ENCODE measurements at regions not wholly inside any gene's neighbourhood (a gene's known extent, or its start where the extent isn't known, plus 50 kb on each side); places are given as distances from the start of the nearest gene placed in this dataset.

- Histone ChIP-seq H3K79me2 (no peaks in the 10 kb centered on the region), H3K27ac (no peak overlapping the region), H3K36me3 (replicated peaks; ENCODE audit: insufficient read depth, low read depth) (no peaks in the 10 kb centered on the region), H3K4me2 (no peak overlapping the region), H3K4me3 (no peak overlapping the region), H3K9me3 (ENCODE audit: low read depth) (no peaks in the 10 kb centered on the region), H3K27me3 (no peaks in the 10 kb centered on the region), H3K9me2 (replicated peaks; ENCODE audit: insufficient read depth) (no peaks in the 10 kb centered on the region), H2AFZ (no peak overlapping the region), H4K20me1 (ENCODE audit: insufficient read depth, poor library complexity, severe bottlenecking) (no peaks in the 10 kb centered on the region), H3K4me1 (ENCODE audit: insufficient read depth) (no peaks in the 10 kb centered on the region)
- DNase-seq (ENCODE audit: low spot score), result no peak
- no peak for TF ChIP-seq EZH2phosphoT487 (IDR thresholded peaks at IDR 0.05; ENCODE audit: low read depth, severe bottlenecking, unreplicated experiment)
- no peak for TF ChIP-seq EZH2 (IDR thresholded peaks at IDR 0.05; ENCODE audit: borderline replicate concordance)
- no peak for TF ChIP-seq CTCF (IDR thresholded peaks at IDR 0.05; ENCODE audit: poor library complexity)
- 81% methylated on average over 2 of the region's 2 CpGs for WGBS (ENCODE audit: low lambda C conversion rate, missing lambda C conversion rate)
These were observed 358.9 kb downstream of the DEPDC1B start for GRCh38 chr5:60340965-60341471.

- no peak overlapping the region for H3K27ac ChIP-seq
- 94% methylated on average over 1 of the region's 1 CpG for WGBS (ENCODE audit: low lambda C conversion rate, missing lambda C conversion rate)
These were observed 359.6 kb downstream of the DEPDC1B start for GRCh38 chr5:60340326-60340725.

DNA sequence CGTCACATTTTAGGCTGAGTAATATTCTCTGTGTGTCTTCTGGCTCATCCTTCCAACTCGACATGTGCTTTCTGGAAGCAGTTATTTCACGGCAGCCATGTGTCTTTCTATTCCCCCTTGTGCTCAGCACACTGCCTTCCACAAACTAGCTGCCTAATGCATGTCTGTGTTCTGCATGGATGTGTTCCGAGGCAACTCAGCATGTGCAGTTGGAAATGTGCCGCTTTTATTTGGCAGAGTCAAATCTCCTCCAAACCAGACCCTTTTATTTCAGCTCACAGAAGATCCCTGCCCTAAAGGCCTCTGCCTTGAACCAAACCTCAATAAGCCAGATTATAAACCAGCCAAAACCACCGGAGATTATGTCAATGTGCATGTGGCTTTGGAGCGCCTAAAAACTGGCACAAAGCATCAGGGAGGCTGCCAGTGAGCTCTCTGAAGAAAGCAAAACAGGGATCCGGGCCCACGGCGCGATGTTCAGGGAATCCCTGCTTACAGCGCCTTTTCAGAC lies 360.2 kb downstream of the DEPDC1B start:
- Histone ChIP-seq H3K36me3 (replicated peaks; ENCODE audit: insufficient read depth, low read depth) (no peaks in the 10 kb centered on the region), H3K27ac (no peak overlapping the region), H4K20me1 (ENCODE audit: insufficient read depth, poor library complexity, severe bottlenecking) (no peaks in the 10 kb centered on the region), H2AFZ (no peak overlapping the region), H3K9me2 (replicated peaks; ENCODE audit: insufficient read depth) (no peaks in the 10 kb centered on the region), H3K27me3 (no peaks in the 10 kb centered on the region), H3K79me2 (no peaks in the 10 kb centered on the region), H3K4me1 (ENCODE audit: insufficient read depth) (no peaks in the 10 kb centered on the region), H3K4me3 (no peak overlapping the region), H3K4me2 (no peak overlapping the region), H3K9me3 (ENCODE audit: low read depth) (no peaks in the 10 kb centered on the region)
- 90% methylated on average over 12 of the region's 12 CpGs for WGBS (ENCODE audit: low lambda C conversion rate, missing lambda C conversion rate)
- no peak for DNase-seq (ENCODE audit: low spot score)
- TF ChIP-seq CTCF (IDR thresholded peaks at IDR 0.05; ENCODE audit: poor library complexity), result no peak
- TF ChIP-seq EZH2phosphoT487 (IDR thresholded peaks at IDR 0.05; ENCODE audit: low read depth, severe bottlenecking, unreplicated experiment), result no peak
- TF ChIP-seq EZH2 (IDR thresholded peaks at IDR 0.05; ENCODE audit: borderline replicate concordance), result no peak

More at GRCh38 chr5:60340326-60340725, 359.6 kb downstream of the DEPDC1B start:
- TF ChIP-seq CTCF (IDR thresholded peaks at IDR 0.05; ENCODE audit: poor library complexity) (no peak), EZH2phosphoT487 (IDR thresholded peaks at IDR 0.05; ENCODE audit: low read depth, severe bottlenecking, unreplicated experiment) (no peak), EZH2 (IDR thresholded peaks at IDR 0.05; ENCODE audit: borderline replicate concordance) (no peak)
- no peaks in the 10 kb centered on the region for H3K4me1 ChIP-seq (ENCODE audit: insufficient read depth)
- no peak for DNase-seq (ENCODE audit: low spot score)
- H4K20me1 ChIP-seq (ENCODE audit: insufficient read depth, poor library complexity, severe bottlenecking), result no peaks in the 10 kb centered on the region
- no peaks in the 10 kb centered on the region for H3K79me2 ChIP-seq
- H3K9me2 ChIP-seq (replicated peaks; ENCODE audit: insufficient read depth), result no peaks in the 10 kb centered on the region
- H3K4me3 ChIP-seq, result no peak overlapping the region
- no peak overlapping the region for H2AFZ ChIP-seq
- H3K4me2 ChIP-seq, result no peak overlapping the region
- no peaks in the 10 kb centered on the region for H3K36me3 ChIP-seq (replicated peaks; ENCODE audit: insufficient read depth, low read depth)
- no peaks in the 10 kb centered on the region for H3K9me3 ChIP-seq (ENCODE audit: low read depth)
- no peaks in the 10 kb centered on the region for H3K27me3 ChIP-seq
